H9 (cell line): ENCODE measurements at regions not wholly inside any gene's neighbourhood (a gene's known extent, or its start where the extent isn't known, plus 50 kb on each side); places are given as distances from the start of the nearest gene placed in this dataset.

ENCODE experiments used
- DNase-seq: peaks from one replicate; pipeline ENCODE4 v3.0.0-alpha.2; 2017
- H2AFZ ChIP-seq: one replicate; pipeline ENCODE4 v1.6.1; 2013; ENCODE audit warnings: mild to moderate bottlenecking, low read length, control low read depth, moderate library complexity
- H2AK5ac ChIP-seq: 2 replicates; pipeline ENCODE4 v1.6.1; 2013; ENCODE audit warnings: low read length, control low read depth, mixed read lengths; ENCODE audit not compliant: insufficient read length
- H2BK120ac ChIP-seq: one replicate; pipeline ENCODE4 v1.6.1; 2013; ENCODE audit warnings: low read depth, mild to moderate bottlenecking, low read length, control low read depth, inconsistent platforms; ENCODE audit not compliant: poor library complexity, severe bottlenecking
- H2BK12ac ChIP-seq: 2 replicates; pipeline ENCODE4 v1.6.1; 2013; ENCODE audit warnings: low read length, control low read depth, mixed read lengths, low read depth; ENCODE audit not compliant: insufficient read length
- H2BK15ac ChIP-seq: 2 replicates; pipeline ENCODE4 v1.6.1; 2013; ENCODE audit warnings: low read depth, low read length, control low read depth
- H2BK20ac ChIP-seq: one replicate; pipeline ENCODE4 v1.6.1; 2013; ENCODE audit warnings: low read depth, mild to moderate bottlenecking, low read length, control low read depth, inconsistent platforms; ENCODE audit not compliant: poor library complexity, severe bottlenecking
- H2BK5ac ChIP-seq: 2 replicates; pipeline ENCODE4 v1.6.1; 2013; ENCODE audit warnings: low read length, control low read depth, mixed read lengths; ENCODE audit not compliant: insufficient read length
- H3K14ac ChIP-seq: 2 replicates; pipeline ENCODE4 v1.6.1; 2013; ENCODE audit warnings: low read length, control low read depth; ENCODE audit not compliant: insufficient read depth
- H3K18ac ChIP-seq: 2 replicates; pipeline ENCODE4 v1.6.1; 2013; ENCODE audit warnings: low read depth, mild to moderate bottlenecking, mixed read lengths, low read length, control low read depth; ENCODE audit not compliant: insufficient read length
- H3K23ac ChIP-seq: 2 replicates; pipeline ENCODE4 v1.6.1; 2013; ENCODE audit warnings: low read length, control low read depth, mixed read lengths, low read depth; ENCODE audit not compliant: insufficient read length
- H3K23me2 ChIP-seq: 2 replicates; pipeline ENCODE4 v1.6.1; 2013; ENCODE audit warnings: low read depth, mild to moderate bottlenecking, mixed read lengths, low read length, control low read depth; ENCODE audit not compliant: insufficient read length, poor library complexity, severe bottlenecking
- H3K27ac ChIP-seq: 2 replicates; pipeline ENCODE4 v1.5.1; 2013; ENCODE audit warnings: low read length, control low read depth, mixed read lengths, low read depth; ENCODE audit not compliant: insufficient read length
- H3K27me3 ChIP-seq: 2 replicates; pipeline ENCODE4 v1.6.1; 2013; ENCODE audit warnings: low read length, control low read depth, inconsistent platforms; ENCODE audit not compliant: insufficient read depth
- H3K4ac ChIP-seq: 2 replicates; pipeline ENCODE4 v1.6.1; 2013; ENCODE audit warnings: low read depth, mild to moderate bottlenecking, control low read depth, inconsistent platforms, low read length, moderate library complexity
- H3K4me1 ChIP-seq: 2 replicates; pipeline ENCODE4 v1.6.1; 2013; ENCODE audit warnings: low read length, control low read depth, inconsistent platforms; ENCODE audit not compliant: insufficient read depth
- H3K4me2 ChIP-seq: 2 replicates; pipeline ENCODE4 v1.6.1; 2013; ENCODE audit warnings: low read length, control low read depth, mixed read lengths; ENCODE audit not compliant: insufficient read length, insufficient read depth
- H3K56ac ChIP-seq: 2 replicates; pipeline ENCODE4 v1.6.1; 2013; ENCODE audit warnings: low read depth, mild to moderate bottlenecking, mixed read lengths, low read length, control low read depth; ENCODE audit not compliant: insufficient read length
- H3K79me1 ChIP-seq: 2 replicates; pipeline ENCODE4 v1.6.1; 2013; ENCODE audit warnings: low read depth, mild to moderate bottlenecking, moderate library complexity, low read length, control low read depth, inconsistent platforms; ENCODE audit not compliant: insufficient read depth, poor library complexity, severe bottlenecking
- H3K79me2 ChIP-seq: 2 replicates; pipeline ENCODE4 v1.6.1; 2013; ENCODE audit warnings: low read length, control low read depth, inconsistent platforms; ENCODE audit not compliant: insufficient read depth
- H3K9ac ChIP-seq: 2 replicates; pipeline ENCODE4 v1.6.1; 2013; ENCODE audit warnings: low read length, control low read depth, mixed read lengths; ENCODE audit not compliant: insufficient read length; ENCODE audit errors: extremely low read depth
- H3K9me3 ChIP-seq: one replicate; pipeline ENCODE4 v1.6.1; 2013; ENCODE audit warnings: low read depth, low read length, inconsistent platforms; ENCODE audit not compliant: control insufficient read depth
- H3T11ph ChIP-seq: one replicate; pipeline ENCODE4 v1.6.1; 2013; ENCODE audit warnings: mild to moderate bottlenecking, low read length, control low read depth, inconsistent platforms
- H4K20me1 ChIP-seq: one replicate; pipeline ENCODE4 v1.6.1; 2013; ENCODE audit not compliant: control insufficient read depth, insufficient read length, insufficient read depth
- H4K5ac ChIP-seq: 2 replicates; pipeline ENCODE4 v1.6.1; 2013; ENCODE audit warnings: low read depth, mild to moderate bottlenecking, mixed read lengths, low read length, control low read depth; ENCODE audit not compliant: insufficient read length
- H4K8ac ChIP-seq: replicated peaks from 2 replicates; pipeline ENCODE4 v1.6.1; 2013; ENCODE audit warnings: low read length, control low read depth, mixed read lengths, low read depth; ENCODE audit not compliant: insufficient read length
- H4K91ac ChIP-seq: 2 replicates; pipeline ENCODE4 v1.6.1; 2013; ENCODE audit warnings: low read depth, mild to moderate bottlenecking, moderate library complexity, mixed read lengths, low read length, control low read depth; ENCODE audit not compliant: insufficient read length
- H3K27ac Mint-ChIP-seq, 3 experiments: 2 replicates in 2 of 3; 3 replicates in 1 of 3; pipeline ENCODE4 v1.8.0; 2020 to 2021; ENCODE audit warnings: mixed read lengths in 3 of 3, mild to moderate bottlenecking in 1 of 3, moderate library complexity in 1 of 3
- H3K27me3 Mint-ChIP-seq: 2 replicates; pipeline ENCODE4 v1.8.0; 2021; ENCODE audit warnings: low read depth, mild to moderate bottlenecking, moderate library complexity, mixed read lengths
- H3K36me3 Mint-ChIP-seq, 3 experiments: 2 replicates in 2 of 3; 3 replicates in 1 of 3; pipeline ENCODE4 v1.8.0; 2020 to 2021; ENCODE audit warnings: low read depth in 3 of 3, mixed read lengths in 3 of 3; ENCODE audit not compliant: insufficient read depth in 1 of 3
- H3K4me1 Mint-ChIP-seq, 2 experiments: 2 replicates each; pipeline ENCODE4 v1.8.0; 2020; ENCODE audit warnings: mixed read lengths in 2 of 2
- H3K4me3 Mint-ChIP-seq, 2 experiments: 2 replicates in 1 of 2; 3 replicates in 1 of 2; pipeline ENCODE4 v1.8.0; 2020 to 2021; ENCODE audit warnings: mild to moderate bottlenecking in 2 of 2, mixed read lengths in 2 of 2, moderate library complexity in 1 of 2
- H3K9me3 Mint-ChIP-seq, 2 experiments: 2 replicates in 1 of 2; 3 replicates in 1 of 2; pipeline ENCODE4 v1.8.0; 2020; ENCODE audit warnings: mild to moderate bottlenecking in 2 of 2, mixed read lengths in 2 of 2, moderate library complexity in 1 of 2
- WGBS: extraction: QIAGEN DNeasy Blood & Tissue Kit; methylation state at CpG from one replicate; pipeline ENCODE4 v1.1.7; 2013; ENCODE audit warnings: missing lambda C conversion rate, low lambda C conversion rate, mixed read lengths; ENCODE audit not compliant: insufficient read length; ENCODE audit errors: extremely low coverage; 5-methylcytosine and 5-hydroxymethylcytosine counted together
- TF ChIP-seq, protein P1 (sequence below): fragments of 200-600 bp; sonication (generic); conservative IDR thresholded peaks from 3 replicates; pipeline ENCODE4 v1.8.0; 2021; ENCODE audit warnings: antibody characterized with exemption, mild to moderate bottlenecking

DNA sequence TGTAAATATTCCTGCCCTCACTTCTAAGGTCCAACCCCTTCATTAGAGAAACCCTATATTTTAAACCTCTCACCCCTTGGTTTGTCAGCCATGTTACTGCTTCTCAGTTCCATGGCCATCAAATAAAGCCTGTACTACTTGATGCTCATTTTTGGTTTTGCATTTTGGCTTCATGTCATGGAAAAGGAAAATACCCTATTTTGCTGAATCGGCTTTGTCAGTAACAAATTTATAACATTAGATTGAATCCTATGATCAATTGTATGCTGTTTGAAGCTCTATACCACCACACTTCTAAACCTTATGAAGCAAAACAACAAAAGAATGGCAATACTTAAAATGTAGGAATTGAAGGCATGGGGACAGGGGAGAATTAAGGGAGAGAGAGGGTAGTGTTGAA lies 333.1 kb downstream of the ETV1 start:
- H4K20me1 ChIP-seq, result no peaks in the 10 kb centered on the region
- H3K27me3 ChIP-seq, result no peaks in the 10 kb centered on the region
- H4K5ac ChIP-seq, result no peak overlapping the region
- TF ChIP-seq, protein P1, sequence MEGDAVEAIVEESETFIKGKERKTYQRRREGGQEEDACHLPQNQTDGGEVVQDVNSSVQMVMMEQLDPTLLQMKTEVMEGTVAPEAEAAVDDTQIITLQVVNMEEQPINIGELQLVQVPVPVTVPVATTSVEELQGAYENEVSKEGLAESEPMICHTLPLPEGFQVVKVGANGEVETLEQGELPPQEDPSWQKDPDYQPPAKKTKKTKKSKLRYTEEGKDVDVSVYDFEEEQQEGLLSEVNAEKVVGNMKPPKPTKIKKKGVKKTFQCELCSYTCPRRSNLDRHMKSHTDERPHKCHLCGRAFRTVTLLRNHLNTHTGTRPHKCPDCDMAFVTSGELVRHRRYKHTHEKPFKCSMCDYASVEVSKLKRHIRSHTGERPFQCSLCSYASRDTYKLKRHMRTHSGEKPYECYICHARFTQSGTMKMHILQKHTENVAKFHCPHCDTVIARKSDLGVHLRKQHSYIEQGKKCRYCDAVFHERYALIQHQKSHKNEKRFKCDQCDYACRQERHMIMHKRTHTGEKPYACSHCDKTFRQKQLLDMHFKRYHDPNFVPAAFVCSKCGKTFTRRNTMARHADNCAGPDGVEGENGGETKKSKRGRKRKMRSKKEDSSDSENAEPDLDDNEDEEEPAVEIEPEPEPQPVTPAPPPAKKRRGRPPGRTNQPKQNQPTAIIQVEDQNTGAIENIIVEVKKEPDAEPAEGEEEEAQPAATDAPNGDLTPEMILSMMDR, result no peak
- H2BK20ac ChIP-seq, result no peak overlapping the region
- Mint-ChIP-seq H3K36me3 (peaks cover 7 to 22% (median 11%) of the 10 kb centered on the region in 3 experiments; a peak in 5 of 7 replicates), H3K9me3 (peaks cover 0 to 13% of the 10 kb centered on the region in 2 experiments; a peak in 3 of 5 replicates), H3K4me3 (no peak overlapping the region), H3K27ac (peak overlapping the region in 1 of 3 experiments; percentile 1; a peak in 1 of 7 replicates), H3K27me3 (no peaks in the 10 kb centered on the region), H3K4me1 (peaks cover 0 to 9% of the 10 kb centered on the region in 2 experiments; a peak in 2 of 4 replicates)
- no peaks in the 10 kb centered on the region for H3K4me1 ChIP-seq
- no peak overlapping the region for H2BK12ac ChIP-seq
- no peak overlapping the region for H3K56ac ChIP-seq
- H2BK15ac ChIP-seq, result no peak overlapping the region
- no peak overlapping the region for H3K27ac ChIP-seq
- H4K8ac ChIP-seq, result no peak overlapping the region
- WGBS, result no CpG with 5 or more reads among the region's 1 CpG
- no peak overlapping the region for H2BK5ac ChIP-seq
- no peak overlapping the region for H3T11ph ChIP-seq
- no peak overlapping the region for H3K4ac ChIP-seq
- no peak overlapping the region for H3K18ac ChIP-seq
- no peak for DNase-seq
- H3K9me3 ChIP-seq, result no peaks in the 10 kb centered on the region
- no peaks in the 10 kb centered on the region for H3K79me1 ChIP-seq
- no peaks in the 10 kb centered on the region for H3K79me2 ChIP-seq
- H3K23ac ChIP-seq, result no peak overlapping the region
- H2AFZ ChIP-seq, result no peak overlapping the region
- H4K91ac ChIP-seq, result no peak overlapping the region
- no peak overlapping the region for H2AK5ac ChIP-seq
- no peak overlapping the region for H2BK120ac ChIP-seq
- no peak overlapping the region for H3K4me2 ChIP-seq
- no peak overlapping the region for H3K9ac ChIP-seq
- H3K23me2 ChIP-seq, result no peaks in the 10 kb centered on the region
- no peak overlapping the region for H3K14ac ChIP-seq
